ENCODE measurements at regions not wholly inside any gene's neighbourhood (a gene's known extent, or its start where the extent isn't known, plus 50 kb on each side); places are given as distances from the start of the nearest gene placed in this dataset.

- Mint-ChIP-seq H3K36me3 (ENCODE audit: low read depth) (peaks cover 1% of the 10 kb centered on the region), H3K27me3 (ENCODE audit: low read depth) (peaks cover 2% of the 10 kb centered on the region), H3K4me3 (ENCODE audit: unreplicated experiment) (no peak overlapping the region), H3K4me1 (ENCODE audit: low read depth) (peaks cover 30% of the 10 kb centered on the region), H3K9me3 (ENCODE audit: low read depth) (peaks cover 3% of the 10 kb centered on the region), H3K27ac (ENCODE audit: unreplicated experiment) (peak overlapping the region; percentile 89)
- DNase-seq (ENCODE audit: low spot score): no peak
- no peak for TF ChIP-seq CTCF (IDR thresholded peaks at IDR 0.05)
Measured at GRCh38 chr16:85320677-85321385, 208.6 kb upstream of the CIBAR2 start.

GRCh38 chr16:85321509-85322271 lies 209.4 kb upstream of the CIBAR2 start:
- Mint-ChIP-seq H3K36me3 (ENCODE audit: low read depth) (peaks cover 1% of the 10 kb centered on the region), H3K9me3 (ENCODE audit: low read depth) (peaks cover 3% of the 10 kb centered on the region), H3K27me3 (ENCODE audit: low read depth) (no peaks in the 10 kb centered on the region), H3K4me1 (ENCODE audit: low read depth) (peaks cover 35% of the 10 kb centered on the region), H3K27ac (ENCODE audit: unreplicated experiment) (peak overlapping the region; percentile 89), H3K4me3 (ENCODE audit: unreplicated experiment) (peak overlapping the region; percentile 35)
- no peak for TF ChIP-seq CTCF (IDR thresholded peaks at IDR 0.05)
- DNase-seq (ENCODE audit: low spot score): no peak

GRCh38 chr16:85323230-85323960 lies 211.1 kb upstream of the CIBAR2 start:
- H3K9me3 Mint-ChIP-seq (ENCODE audit: low read depth): peaks cover 3% of the 10 kb centered on the region

GRCh38 chr16:85323961-85324253 lies 211.6 kb upstream of the CIBAR2 start:
- H3K27me3 Mint-ChIP-seq (ENCODE audit: low read depth): no peaks in the 10 kb centered on the region
- peaks cover 43% of the 10 kb centered on the region for H3K4me1 Mint-ChIP-seq (ENCODE audit: low read depth)
- no peak overlapping the region for H3K27ac Mint-ChIP-seq (ENCODE audit: unreplicated experiment)
- TF ChIP-seq CTCF (IDR thresholded peaks at IDR 0.05): no peak
- H3K9me3 Mint-ChIP-seq (ENCODE audit: low read depth): peaks cover 3% of the 10 kb centered on the region
- DNase-seq (ENCODE audit: low spot score): no peak
- peaks cover 1% of the 10 kb centered on the region for H3K36me3 Mint-ChIP-seq (ENCODE audit: low read depth)
- no peak overlapping the region for H3K4me3 Mint-ChIP-seq (ENCODE audit: unreplicated experiment)

More at GRCh38 chr16:85323230-85323960, 211.1 kb upstream of the CIBAR2 start:
- H3K36me3 Mint-ChIP-seq (ENCODE audit: low read depth): peaks cover 1% of the 10 kb centered on the region
- H3K4me3 Mint-ChIP-seq (ENCODE audit: unreplicated experiment): no peak overlapping the region
- peaks cover 41% of the 10 kb centered on the region for H3K4me1 Mint-ChIP-seq (ENCODE audit: low read depth)
- no peak for TF ChIP-seq CTCF (IDR thresholded peaks at IDR 0.05)
- H3K27ac Mint-ChIP-seq (ENCODE audit: unreplicated experiment): no peak overlapping the region
- H3K27me3 Mint-ChIP-seq (ENCODE audit: low read depth): no peaks in the 10 kb centered on the region
- no peak for DNase-seq (ENCODE audit: low spot score)

GRCh38 chr16:85324488-85324887 lies 212.2 kb upstream of the CIBAR2 start:
- Mint-ChIP-seq H3K27ac (ENCODE audit: unreplicated experiment) (no peak overlapping the region), H3K36me3 (ENCODE audit: low read depth) (peaks cover 1% of the 10 kb centered on the region), H3K27me3 (ENCODE audit: low read depth) (no peaks in the 10 kb centered on the region), H3K4me1 (ENCODE audit: low read depth) (peaks cover 46% of the 10 kb centered on the region), H3K4me3 (ENCODE audit: unreplicated experiment) (no peak overlapping the region), H3K9me3 (ENCODE audit: low read depth) (peaks cover 3% of the 10 kb centered on the region)
- no peak for TF ChIP-seq CTCF (IDR thresholded peaks at IDR 0.05)
- no peak for DNase-seq (ENCODE audit: low spot score)

Measured in chondrocyte (in vitro differentiated cells).